Suprapubic skin (tissue), 4 donors: ENCODE measurements at regions not wholly inside any gene's neighbourhood (a gene's known extent, or its start where the extent isn't known, plus 50 kb on each side); places are given as distances from the start of the nearest gene placed in this dataset.

ENCODE experiments used
- CTCF ChIP-seq, 2 donors: fragments of 200-600 bp in 1 of 2; fragments of 450-650 bp in 1 of 2; sonication (generic) in 1 of 2; IDR thresholded peaks; one replicate each; pipeline ENCODE4 v1.5.1; 2016 to 2019; ENCODE audit warnings: antibody characterized with exemption in 2 of 2, mild to moderate bottlenecking in 1 of 2, moderate library complexity in 1 of 2
- POLR2A ChIP-seq, 2 donors: fragments of 450-650 bp; IDR thresholded peaks; one replicate each; pipeline ENCODE4 v1.6.1; 2017; ENCODE audit warnings: antibody characterized with exemption in 2 of 2, mild to moderate bottlenecking in 2 of 2, moderate library complexity in 2 of 2
- POLR2AphosphoS5 ChIP-seq, 3 donors: sonication (generic); formaldehyde crosslinking; IDR thresholded peaks; one replicate each; pipeline ENCODE4 v1.6.1; 2017; ENCODE audit warnings: antibody characterized with exemption in 3 of 3

GRCh38 chr15:62945760-62946159 is 96.8 kb upstream of the TPM1 start:
- no peak for TF ChIP-seq CTCF (IDR thresholded peaks at IDR 0.05)
- TF ChIP-seq POLR2A (IDR thresholded peaks at IDR 0.05), result no peak
- TF ChIP-seq POLR2AphosphoS5 (IDR thresholded peaks at IDR 0.05), result no peak
